ENCODE measurements at regions not wholly inside any gene's neighbourhood (a gene's known extent, or its start where the extent isn't known, plus 50 kb on each side); places are given as distances from the start of the nearest gene placed in this dataset.
"Not testable (repeated sequence)": the region's sequence is repeated elsewhere in the genome, so short reads cannot be mapped to it uniquely, and the experiment has no call there.

- no peak for DNase-seq
Observed at GRCh38 chrX:113892401-113892800, 691.5 kb upstream of the HTR2C start.

DNA sequence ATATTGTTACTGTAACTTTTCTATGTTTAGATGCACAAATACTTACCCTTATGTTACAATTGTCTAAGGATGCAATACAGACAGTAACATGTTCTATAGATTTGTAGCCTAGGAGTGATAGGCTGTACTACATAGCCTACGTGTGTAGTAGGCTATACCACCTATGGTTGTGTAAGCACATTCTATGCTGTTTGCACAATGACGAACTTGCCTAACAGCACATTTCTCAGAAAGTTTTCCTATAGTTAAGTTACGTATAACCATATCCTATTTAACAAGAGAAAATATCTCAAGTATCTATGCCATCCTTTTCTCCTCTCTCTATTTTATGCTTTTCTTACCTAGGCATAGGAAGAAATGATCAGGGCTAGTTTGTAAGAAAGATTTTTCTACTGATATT is 710.8 kb upstream of the HTR2C start:
- no peak for DNase-seq

DNA sequence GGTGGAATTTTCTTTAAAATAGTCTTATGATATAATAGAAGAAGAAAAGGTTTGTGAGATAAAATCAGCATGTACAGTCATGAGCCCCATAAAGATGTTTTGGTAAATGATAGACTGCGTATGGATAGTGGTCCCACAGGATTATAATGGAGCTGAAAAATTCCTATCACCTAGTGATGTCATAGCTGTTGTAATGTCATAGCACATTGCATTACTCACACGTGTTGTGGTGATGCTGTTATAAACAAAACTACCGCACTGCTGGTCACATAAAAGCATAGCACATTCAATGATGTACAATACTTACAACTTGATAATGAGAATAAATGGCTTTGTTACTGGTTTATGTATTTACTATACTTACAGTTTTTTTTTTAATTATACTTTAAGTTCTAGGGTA is 715.2 kb upstream of the HTR2C start:
- no peak for DNase-seq

- DNase-seq: no peak
Observed at GRCh38 chrX:113868177-113868576, 715.7 kb upstream of the HTR2C start.

DNA sequence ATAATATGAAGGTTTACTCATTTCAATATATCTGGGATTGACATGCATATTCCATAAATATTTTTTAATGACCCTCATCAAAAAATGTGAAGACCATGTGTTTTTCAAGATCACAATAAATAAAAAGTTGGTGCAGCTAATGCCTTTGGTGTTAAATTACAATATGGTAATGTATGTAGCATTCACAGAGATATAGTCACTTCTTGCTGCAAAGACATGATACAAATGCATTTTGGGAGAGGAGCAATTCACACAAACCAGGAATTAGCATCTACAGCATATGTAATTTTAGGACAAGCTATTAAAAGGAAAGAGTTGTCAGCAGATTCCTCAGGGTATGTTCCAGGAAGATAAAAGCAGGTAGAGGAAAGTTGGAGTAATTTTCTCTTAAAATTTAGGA is 734.5 kb upstream of the HTR2C start:
- no peak for DNase-seq

DNA sequence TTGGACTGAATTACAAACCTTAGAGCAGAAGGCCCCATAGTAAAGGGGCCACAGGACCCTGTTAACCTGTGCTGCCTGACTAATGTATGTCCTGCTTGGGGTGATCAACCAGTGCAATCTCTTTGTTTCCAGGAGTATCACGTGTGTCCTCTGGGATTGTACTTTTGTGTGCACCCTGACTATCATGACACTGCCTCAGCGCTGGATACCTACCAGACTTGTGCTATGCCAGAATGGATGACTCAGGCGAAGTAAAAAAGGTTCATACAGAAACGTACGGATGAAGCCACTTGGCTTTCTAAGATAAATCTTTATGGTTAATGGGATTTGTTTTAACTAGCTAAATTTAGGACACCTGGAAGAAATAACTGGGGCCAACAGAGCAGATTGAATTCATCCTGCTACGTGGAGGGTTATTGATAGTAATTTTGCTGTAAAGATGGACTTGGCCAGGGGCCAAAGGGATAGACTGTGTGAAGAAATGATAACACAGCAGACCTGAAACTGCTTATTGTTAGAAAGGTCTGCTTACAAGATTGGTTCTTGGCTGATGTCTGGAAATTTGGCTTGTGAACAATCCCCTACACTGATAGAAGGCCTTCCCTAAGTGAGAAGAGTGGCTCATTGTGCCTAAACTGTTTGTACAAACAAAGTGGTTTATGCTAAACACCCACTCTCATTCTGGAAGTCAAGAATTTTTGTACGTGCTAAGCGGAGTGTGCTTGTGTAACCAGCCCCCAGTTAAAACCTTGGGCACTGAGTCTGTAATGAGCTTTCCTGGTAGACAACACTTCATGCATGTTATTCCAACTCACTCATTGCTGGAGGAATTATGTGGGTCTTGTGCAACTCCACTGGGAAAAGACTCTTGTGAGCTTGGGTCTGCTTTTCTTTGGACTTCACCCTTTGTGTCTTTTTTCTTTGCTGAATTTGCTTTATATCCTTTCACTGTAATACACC is 750.5 kb upstream of the HTR2C start:
- no peak for DNase-seq

- no peak for DNase-seq
Observed at GRCh38 chrX:113828470-113828869, 755.4 kb upstream of the HTR2C start.

GRCh38 chrX:113818346-113818745 is 765.5 kb upstream of the HTR2C start:
- no peak for DNase-seq

DNA sequence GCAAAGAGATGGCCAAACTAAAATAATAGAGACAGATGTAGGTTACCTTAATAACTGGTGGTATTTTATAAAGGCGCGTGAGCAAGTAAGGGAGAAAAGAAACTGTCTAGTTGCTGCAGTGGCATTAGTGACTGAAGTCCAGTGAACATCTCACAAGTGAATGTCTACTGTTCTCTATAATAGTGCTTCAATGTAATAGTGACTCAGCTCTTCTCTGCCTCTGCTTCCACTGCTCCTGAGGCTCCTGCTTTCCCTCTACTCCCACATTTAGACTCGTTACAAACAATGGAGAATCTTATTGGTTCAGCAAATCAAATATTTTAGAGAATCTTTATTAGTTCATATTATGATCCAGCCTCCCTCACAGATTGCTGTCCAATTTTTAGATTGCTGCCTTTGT is 779.1 kb upstream of the HTR2C start:
- DNase-seq: no peak

GRCh38 chrX:113804291-113804690 is 779.6 kb upstream of the HTR2C start:
- no peak for DNase-seq

DNA sequence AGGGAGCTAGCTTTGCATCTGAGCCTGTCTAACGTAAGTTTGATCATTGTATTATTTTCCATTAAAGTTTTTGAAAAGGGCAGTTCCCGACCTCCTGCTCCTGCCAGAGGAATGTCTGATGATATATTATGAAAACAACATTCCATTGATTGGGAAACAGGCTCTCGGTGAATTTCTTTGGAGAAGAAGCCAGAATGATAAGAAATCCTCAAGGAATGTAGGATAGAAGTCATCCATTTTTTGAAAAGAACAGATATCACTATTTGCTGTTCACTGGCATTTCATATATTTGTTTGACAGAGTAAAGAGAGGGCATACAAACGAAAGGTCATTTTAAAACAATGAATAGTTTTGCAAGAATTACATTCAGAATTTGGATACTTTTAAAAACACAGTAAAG is 781.0 kb upstream of the HTR2C start:
- DNase-seq: no peak

- no peak for DNase-seq
Observed at GRCh38 chrX:113800955-113801354, 782.9 kb upstream of the HTR2C start.

GRCh38 chrX:113793563-113793962 is 790.3 kb upstream of the HTR2C start:
- no peak for DNase-seq

DNA sequence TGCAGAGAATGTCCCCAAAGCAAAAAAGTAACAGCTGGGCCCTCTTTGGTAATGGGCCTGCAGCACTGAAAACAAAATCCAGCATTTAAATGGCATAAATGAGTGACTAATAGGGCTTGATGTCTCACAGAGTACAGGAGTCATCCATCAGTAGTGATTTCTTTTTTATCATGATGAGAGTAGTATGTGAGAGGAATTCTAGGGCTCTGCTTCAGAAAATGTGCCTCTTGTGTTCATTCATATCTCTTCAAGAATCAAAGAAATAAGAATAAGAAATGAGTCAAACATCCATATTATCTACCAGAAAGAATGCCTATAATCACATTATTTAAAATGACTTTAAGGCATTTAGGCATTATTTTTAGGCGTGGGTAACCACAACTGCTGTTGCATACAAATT is 792.9 kb upstream of the HTR2C start:
- no peak for DNase-seq

DNA sequence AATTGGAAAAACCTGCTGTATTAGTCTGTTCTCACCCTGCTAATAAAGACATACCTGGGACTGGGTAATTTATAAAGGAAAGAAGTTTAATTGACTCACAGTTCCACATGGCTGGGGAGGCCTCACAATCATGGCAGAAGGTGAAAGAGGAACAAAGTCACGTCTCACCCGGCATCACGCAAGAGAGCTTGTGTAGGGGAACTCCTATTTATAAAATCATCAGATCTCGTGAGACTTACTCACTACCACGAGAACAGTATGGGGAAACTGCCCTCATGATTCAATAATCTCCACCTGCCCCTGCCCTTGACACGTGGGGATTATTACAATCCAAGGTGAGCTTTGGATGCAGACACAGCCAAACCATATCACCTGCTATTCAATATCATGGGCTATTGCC is 799.1 kb upstream of the HTR2C start:
- DNase-seq: not testable (repeated sequence)

DNA sequence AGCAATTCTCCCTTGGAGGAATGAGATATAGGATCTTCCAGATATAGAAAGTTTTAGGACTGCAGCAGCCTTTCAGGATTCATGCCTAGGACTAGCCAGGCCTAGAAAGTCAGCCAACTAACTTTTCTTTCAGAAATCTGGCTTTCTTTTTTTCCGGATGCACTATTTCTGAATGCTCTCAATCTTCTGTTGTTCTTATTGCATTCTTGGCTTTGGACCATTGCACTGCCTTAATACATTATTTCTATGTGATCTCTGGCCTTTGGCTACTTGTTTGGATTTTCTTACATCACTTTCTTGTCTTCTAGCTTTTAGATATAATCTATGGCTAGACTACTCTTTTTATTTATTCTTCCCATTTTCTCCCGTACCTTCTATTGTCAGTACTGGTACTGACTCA is 813.1 kb upstream of the HTR2C start:
- no peak for DNase-seq

DNA sequence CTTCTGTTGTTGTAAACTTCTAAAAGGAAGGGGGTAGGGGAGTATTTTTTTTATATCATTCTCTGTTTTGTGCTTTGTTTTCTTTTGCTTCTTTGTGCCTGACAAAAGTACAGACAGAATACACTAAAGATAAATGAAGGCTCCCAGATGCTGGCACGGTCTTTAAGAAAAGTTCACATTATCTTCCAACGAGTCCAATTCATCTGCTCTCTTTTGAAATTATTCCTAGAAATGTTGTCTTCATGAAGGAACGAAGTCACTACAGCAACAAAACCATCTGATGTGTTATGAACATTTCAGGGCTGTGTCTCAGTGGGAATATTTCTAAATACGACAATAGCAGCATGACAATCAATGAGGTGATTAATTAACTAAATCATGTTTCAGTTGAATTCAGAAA is 813.8 kb upstream of the HTR2C start:
- no peak for DNase-seq

DNA sequence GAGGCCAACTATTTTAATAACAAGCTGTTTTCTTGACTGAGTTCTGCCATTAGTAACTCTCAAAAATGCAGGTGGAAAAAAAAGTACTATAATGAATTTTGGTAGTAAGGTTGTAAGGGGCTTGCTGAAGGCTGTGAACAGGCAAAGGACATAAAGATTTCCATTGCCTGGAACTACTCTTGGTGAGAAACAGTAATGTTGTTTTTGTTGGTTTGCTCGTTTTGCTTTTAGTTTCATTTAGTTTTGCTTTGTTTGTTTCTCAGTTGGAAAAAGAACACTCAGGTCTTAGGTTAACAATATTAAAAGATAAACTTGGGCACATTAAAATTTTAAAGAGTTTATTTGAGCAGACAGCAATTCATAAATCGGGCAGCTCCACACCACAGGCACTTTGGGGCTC is 824.5 kb upstream of the HTR2C start:
- DNase-seq: no peak

DNA sequence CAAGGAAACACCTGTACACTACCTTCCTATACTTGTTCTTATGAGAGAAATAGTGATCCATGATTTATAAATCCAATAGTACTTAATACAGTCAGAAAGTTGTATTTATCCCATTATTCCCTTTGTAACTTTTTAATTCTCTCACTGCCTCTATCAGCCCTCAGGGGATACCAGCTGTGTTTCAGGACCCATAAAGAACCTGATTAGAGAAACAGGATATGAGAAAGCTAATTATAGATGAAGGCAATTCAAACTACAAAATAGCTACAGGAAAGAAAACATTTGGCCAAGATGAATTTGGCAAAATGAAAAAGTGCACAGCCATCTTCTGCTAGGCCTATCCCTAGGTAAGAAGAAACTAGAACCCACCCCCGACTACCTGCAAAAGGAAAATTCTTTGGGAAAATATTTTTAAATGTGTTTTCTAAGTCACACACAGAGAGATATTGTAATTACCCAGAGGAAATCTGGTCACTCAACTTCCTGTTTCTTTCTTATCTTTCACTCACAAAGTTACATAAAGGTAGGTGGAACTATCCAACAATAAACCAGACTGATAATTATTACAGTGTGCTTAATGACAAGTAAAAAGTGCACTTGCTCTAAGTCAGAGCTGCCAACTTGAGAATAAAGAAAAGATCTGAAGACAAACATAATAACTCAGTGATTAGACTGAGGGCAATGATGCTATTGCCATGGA is 836.5 kb upstream of the HTR2C start:
- DNase-seq: no peak

GRCh38 chrX:113743069-113743468 is 840.8 kb upstream of the HTR2C start:
- no peak for DNase-seq

- DNase-seq: no peak
Observed at GRCh38 chrX:113741744-113742143, 842.1 kb upstream of the HTR2C start.

- DNase-seq: no peak
Observed at GRCh38 chrX:113728937-113729336, 854.9 kb upstream of the HTR2C start.

GRCh38 chrX:113726898-113727297 is 857.0 kb upstream of the HTR2C start:
- no peak for DNase-seq

DNA sequence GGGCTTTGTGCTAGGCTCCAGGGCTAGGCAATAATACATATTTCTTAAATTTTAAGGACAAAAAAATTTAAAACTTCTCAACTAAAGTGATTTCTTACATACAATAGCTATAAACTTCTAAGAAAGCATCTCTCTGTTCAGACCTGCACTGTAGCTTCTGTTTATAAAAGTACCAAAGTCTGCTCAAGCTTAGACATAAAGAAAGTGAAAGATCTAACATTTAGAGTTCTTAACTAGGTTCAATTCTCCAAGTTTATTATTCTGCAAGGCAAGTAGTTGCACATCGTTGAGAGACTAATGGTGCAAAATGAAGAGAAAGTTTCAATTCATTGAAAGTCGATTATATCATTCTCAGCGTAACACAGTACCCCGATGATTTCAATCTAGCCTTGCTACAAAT is 857.4 kb upstream of the HTR2C start:
- DNase-seq: no peak

Measured in hippocampal formation (tissue), 2 donors.